Activated CD4-positive, CD25-positive, alpha-beta regulatory T cell treated with anti-CD3 and anti-CD28 coated beads, Interleukin-2, amount 50 U/mL, for 24 hours (primary cell): ENCODE measurements at regions not wholly inside any gene's neighbourhood (a gene's known extent, or its start where the extent isn't known, plus 50 kb on each side); places are given as distances from the start of the nearest gene placed in this dataset.
A peak's percentile ranks its signal among the peaks of the same experiment; 100 is the strongest.

Experiments
- ATAC-seq, 2 donors: fragments of 150-1000 bp; cut with Tn5 transposase; one replicate each; pipeline ENCODE4 v1.10.0; 2021; ENCODE audit warnings: mild to moderate bottlenecking in 1 of 2, moderate library complexity in 1 of 2

- no peak for ATAC-seq
Measured at GRCh38 chr15:37720267-37720666, 214.2 kb upstream of the TMCO5A start.

- no peak for ATAC-seq
Measured at GRCh38 chr15:37731146-37731746, 203.2 kb upstream of the TMCO5A start.

- no peak for ATAC-seq
Measured at GRCh38 chr15:37733628-37734027, 200.8 kb upstream of the TMCO5A start.

GRCh38 chr15:37740623-37741141 lies 193.8 kb upstream of the TMCO5A start:
- no peak for ATAC-seq

GRCh38 chr15:37743826-37744225 lies 190.6 kb upstream of the TMCO5A start:
- no peak for ATAC-seq

- ATAC-seq, result no peak
Measured at GRCh38 chr15:37744521-37744920, 189.9 kb upstream of the TMCO5A start.

GRCh38 chr15:37751401-37751800 lies 183.0 kb upstream of the TMCO5A start:
- ATAC-seq, result no peak

GRCh38 chr15:37756407-37756806 lies 178.0 kb upstream of the TMCO5A start:
- ATAC-seq, result no peak

- no peak for ATAC-seq
Measured at GRCh38 chr15:37758412-37758811, 176.0 kb upstream of the TMCO5A start.

- ATAC-seq, result peak; percentile 62 to 68
Measured at GRCh38 chr15:37764733-37765191, 169.7 kb upstream of the TMCO5A start.

- ATAC-seq, result no peak
Measured at GRCh38 chr15:37765786-37766185, 168.7 kb upstream of the TMCO5A start.

GRCh38 chr15:37767841-37768455 lies 166.5 kb upstream of the TMCO5A start:
- ATAC-seq, result no peak

GRCh38 chr15:37771465-37771864 lies 163.0 kb upstream of the TMCO5A start:
- no peak for ATAC-seq

- no peak for ATAC-seq
Measured at GRCh38 chr15:37773111-37773860, 161.2 kb upstream of the TMCO5A start.

GRCh38 chr15:37774961-37775360 lies 159.5 kb upstream of the TMCO5A start:
- ATAC-seq, result no peak

GRCh38 chr15:37777006-37777405 lies 157.4 kb upstream of the TMCO5A start:
- no peak for ATAC-seq

GRCh38 chr15:37783290-37783689 lies 151.2 kb upstream of the TMCO5A start:
- ATAC-seq, result no peak

GRCh38 chr15:37788330-37788729 lies 146.1 kb upstream of the TMCO5A start:
- no peak for ATAC-seq

GRCh38 chr15:37788767-37789396 lies 145.6 kb upstream of the TMCO5A start:
- no peak for ATAC-seq

- no peak for ATAC-seq
Measured at GRCh38 chr15:37789397-37789786, 145.0 kb upstream of the TMCO5A start.

- peak; percentile 55 to 62 for ATAC-seq
Measured at GRCh38 chr15:37789881-37790280, 144.6 kb upstream of the TMCO5A start.

GRCh38 chr15:37791693-37792092 lies 142.7 kb upstream of the TMCO5A start:
- ATAC-seq, result no peak

GRCh38 chr15:37792351-37792750 lies 142.1 kb upstream of the TMCO5A start:
- ATAC-seq, result no peak
